GM21737 (cell line): ENCODE measurements at regions not wholly inside any gene's neighbourhood (a gene's known extent, or its start where the extent isn't known, plus 50 kb on each side); places are given as distances from the start of the nearest gene placed in this dataset.
"Not testable (repeated sequence)": the region's sequence is repeated elsewhere in the genome, so short reads cannot be mapped to it uniquely, and the experiment has no call there.

Experiments used
- ATAC-seq: cut with Tn5 transposase; IDR thresholded peaks from one replicate; pipeline ENCODE4 v1.9.1; 2021; ENCODE audit warnings: mild to moderate bottlenecking, moderate library complexity; ENCODE audit not compliant: unreplicated experiment

DNA sequence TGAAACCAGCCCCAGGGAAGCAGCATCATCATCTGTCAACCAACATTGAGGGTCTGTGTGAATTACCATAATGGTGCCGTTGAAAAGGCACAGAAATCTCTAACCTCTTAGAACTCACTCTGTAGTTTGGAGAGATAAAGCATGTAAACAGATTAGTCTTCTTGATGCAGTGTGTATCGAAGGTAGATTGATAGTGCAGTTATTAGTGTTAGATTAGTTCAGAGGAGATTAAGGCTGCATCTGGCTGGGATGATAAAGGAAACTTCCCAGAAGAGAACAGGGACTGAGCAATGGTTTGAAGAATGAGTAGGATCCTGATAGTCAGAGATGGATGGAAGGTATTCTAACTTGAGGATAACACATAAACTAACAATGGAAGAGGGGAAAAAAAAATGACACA lies 651.5 kb downstream of the TLE1 start:
- ATAC-seq: no peak

DNA sequence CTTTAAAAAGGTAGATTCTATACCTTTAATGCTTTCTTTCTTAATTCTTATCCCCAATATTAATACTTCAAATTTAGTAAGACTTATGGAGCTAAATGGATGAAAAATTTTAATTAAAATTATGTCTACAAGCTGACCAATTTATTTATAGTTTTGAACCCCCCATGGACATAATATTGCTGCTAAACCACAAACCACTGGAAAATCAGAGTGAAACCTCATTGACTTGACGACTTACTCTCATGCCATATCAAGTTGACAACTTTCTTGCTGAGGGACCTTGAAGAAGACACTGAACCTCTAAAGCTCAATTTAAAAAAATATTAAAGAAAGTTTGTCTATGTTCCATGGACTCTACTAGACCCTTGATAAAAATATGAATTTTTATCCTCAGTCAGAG lies 653.7 kb downstream of the TLE1 start:
- ATAC-seq: no peak

DNA sequence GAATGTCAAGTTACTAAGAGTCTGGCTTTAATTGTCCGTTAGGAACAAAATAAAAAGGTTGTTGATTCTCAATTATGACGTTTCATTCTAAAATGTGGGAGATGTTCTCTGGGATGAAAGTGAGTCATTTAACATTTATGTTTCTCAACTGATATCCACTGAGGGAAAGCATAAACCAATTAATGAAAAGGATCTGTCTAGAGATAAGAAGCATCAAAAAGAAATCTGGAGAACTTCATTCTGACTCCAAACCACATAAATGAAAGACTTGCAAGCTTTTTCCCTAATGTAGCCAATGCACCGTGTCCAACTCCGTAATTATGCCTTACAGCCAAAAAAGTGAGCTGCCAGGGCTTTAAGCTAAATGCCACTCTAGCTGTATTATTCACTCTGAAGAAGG lies 654.2 kb downstream of the TLE1 start:
- ATAC-seq: no peak

DNA sequence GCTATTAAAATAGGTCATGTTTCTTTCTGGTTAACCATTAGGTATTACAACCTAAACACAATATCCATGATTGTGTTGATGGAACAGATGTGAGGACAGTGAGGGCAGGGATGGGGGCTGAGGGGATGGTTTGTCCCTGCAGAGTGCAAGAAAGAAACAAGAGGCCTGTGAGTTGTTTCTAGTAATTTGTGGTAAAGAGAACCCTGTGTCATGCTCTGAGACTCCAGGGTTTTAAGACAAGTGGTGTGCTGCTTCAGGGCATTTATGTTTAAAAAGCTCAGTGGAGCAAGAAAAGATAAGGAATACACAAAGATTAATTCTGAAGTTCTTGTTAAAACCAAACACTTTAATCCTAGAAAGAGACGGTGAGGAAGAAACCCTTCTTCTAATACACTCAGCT lies 656.5 kb downstream of the TLE1 start:
- ATAC-seq: no peak

DNA sequence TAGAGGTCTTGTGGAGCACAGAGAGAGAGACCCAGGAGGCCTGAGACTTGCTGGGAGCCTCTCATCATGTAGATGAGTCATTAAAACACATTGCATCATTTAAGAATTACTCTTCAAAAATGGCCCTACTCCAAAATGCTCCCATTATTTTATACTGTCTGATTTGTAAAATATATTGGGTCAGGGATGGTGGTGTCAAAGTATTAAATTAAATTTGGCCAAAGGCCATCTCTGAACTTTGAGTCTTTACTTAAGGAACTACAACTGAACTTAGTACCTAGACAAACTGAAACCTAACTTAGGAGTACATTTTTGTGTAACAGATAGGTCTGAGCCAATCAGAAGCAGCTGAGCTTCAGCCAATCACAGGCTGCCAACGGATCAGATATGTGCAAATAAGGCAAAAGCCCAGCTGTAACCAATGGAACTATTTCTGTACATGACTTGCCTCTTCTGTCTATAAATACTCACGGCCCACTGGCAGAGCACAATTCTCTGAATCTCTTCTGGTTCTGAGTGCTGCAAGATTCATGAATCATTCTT lies 657.2 kb downstream of the TLE1 start:
- ATAC-seq: no peak

DNA sequence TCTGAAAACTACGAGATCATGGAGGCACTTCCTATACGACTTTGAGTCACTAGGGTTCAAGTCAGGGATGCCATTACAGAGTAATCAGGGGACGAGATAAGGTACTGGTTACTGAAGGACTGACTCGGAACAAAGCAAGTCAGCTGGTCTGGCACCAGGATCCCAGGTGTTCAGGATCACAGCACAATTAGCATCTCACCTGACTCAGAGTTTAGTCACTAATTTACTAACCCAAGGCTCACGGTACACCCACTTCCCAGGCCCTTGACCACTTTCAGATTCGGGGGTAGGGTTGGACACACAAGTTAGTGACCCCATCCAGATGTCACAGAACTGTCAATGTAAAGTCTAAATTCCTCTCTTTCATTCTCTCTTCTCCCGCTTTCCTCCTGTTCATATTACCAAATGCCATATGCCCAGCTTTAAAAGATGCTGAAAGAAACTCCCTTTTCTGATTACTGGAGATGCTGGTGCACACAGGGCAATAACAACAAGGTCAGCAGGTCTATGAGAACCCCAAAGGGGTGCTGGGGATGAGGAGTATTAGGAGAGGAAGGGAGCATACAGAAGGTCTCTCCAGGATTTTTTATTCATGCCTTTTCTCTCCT lies 657.8 kb downstream of the TLE1 start:
- no peak for ATAC-seq

DNA sequence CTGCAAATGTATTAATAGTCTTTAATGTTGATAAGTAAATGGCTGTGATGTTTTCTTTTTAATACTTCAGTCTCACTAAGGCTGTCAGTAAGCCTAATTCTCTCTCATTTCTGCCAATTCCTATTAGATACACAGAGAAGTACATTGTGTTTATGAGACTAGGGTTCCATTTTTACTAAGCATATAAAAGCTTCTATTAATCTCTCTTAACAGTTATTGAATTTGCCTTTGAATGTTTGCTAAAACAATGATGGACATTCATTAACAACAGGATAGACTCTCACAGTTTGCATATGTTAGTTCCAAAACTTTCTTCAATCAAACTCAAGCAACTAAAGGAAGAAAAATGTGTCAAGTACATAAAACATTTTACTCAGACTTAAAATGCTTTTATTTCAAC lies 659.3 kb downstream of the TLE1 start:
- no peak for ATAC-seq

GRCh38 chr9:81028504-81028903 lies 660.8 kb downstream of the TLE1 start:
- no peak for ATAC-seq

DNA sequence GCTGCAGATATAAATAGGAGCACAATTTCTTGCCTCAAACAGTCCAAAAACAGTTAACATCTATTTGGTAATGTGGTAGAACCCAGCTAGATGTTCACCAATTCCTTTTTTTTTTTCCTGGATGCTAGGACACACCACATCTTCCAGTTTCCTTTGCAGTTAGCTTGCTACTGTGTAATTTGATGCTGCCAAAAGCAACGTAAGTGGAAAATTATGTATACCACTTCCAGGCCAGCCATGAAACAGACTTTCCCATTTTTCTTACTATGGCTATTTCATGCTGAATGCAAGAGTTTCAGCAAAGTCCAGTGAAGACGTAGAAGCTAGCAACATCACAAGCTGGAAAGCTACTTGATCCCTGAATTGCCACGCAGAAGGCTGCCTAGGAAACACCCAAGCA lies 667.2 kb downstream of the TLE1 start:
- no peak for ATAC-seq

DNA sequence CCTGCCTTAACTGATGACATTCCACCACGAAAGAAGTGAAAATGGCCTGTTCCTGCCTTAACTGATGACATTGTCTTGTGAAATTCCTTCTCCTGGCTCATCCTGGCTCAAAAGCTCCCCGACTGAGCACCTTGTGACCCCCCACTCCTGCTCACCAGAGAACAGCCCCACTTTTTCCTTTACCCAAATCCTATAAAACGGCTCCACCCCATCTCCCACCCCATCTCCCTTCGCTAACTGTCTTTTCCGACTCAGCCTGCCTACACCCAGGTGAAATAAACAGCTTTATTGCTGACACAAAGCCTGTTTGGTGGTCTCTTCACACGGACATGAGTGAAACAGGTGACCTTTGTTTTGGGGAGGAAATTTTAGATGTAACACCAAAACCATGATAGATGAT lies 674.4 kb downstream of the TLE1 start:
- not testable (repeated sequence) for ATAC-seq

DNA sequence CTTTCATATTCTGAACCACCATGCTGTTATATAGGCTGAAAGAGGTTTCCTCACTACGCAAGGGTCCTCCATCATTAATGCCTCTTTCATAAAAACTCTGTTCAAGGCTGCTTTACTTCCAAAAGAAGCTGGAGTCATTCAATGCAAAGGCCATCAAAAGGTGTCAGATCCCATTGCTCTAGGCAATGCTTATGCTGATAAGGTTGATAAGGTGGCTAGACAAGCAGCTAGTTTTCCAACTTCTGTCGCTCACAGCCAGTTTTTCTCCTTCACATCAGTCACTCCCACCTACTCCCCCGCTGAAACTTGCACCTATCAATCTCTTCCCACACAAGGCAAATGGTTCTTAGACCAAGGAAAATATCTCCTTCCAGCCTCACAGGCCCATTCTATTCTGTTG lies 676.2 kb downstream of the TLE1 start:
- not testable (repeated sequence) for ATAC-seq

DNA sequence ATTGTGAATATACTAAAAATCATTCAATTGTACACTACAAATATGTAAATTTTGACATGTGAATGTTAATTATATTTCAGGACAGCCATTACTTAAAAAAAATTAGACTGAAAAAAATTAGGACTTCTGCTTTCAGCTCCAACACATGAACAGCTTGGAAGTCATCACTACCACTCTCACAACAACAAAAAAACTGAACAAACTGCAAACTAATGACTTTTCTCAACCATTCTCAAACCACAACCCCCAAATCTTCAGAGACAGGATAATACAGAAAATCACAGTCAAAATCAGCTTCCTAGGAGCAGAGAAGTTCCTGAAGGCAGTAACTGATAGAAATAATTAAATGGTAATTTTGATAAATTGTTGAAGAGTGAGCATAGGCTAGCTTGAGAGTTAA lies 686.4 kb downstream of the TLE1 start:
- ATAC-seq: no peak

GRCh38 chr9:81002242-81002641 lies 687.1 kb downstream of the TLE1 start:
- ATAC-seq: no peak

DNA sequence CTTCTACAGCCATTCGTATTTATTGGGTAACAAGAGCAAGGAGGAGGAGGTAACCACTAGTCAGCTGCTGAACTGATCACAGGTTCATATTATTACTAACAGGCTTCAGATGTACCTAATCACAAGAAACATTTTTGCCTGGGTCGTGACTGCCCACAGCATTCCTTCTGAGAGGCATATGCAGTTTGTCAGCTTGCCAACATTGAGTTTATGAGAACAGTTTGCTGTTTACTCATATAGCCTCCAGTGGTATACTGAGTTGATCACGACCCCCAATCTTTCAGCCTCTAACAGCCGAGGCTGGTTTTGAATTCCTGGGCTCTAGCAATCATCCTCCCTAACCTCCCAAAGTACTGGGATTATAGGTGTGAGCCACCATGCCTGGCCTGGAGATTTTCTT lies 693.6 kb downstream of the TLE1 start:
- ATAC-seq: no peak

DNA sequence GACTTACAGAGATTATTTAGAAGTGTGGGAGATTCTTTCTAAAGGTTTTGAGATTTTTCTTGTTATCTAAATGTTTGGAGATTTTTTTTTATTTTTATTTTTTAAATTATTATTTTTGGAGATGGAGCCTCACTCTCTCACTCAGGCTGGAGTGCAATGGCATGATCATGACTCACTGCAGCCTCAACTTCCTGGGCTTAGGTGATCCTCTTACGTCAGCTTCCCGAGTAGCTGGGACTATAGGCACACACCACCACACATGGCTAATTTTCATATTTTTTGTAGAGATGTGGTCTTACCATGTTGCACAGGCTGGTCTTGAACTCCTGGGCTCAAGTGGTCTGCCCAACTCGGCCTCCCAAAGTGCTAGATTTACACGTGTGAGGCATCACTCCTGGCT lies 694.5 kb downstream of the TLE1 start:
- ATAC-seq: no peak

- not testable (repeated sequence) for ATAC-seq
These were observed 703.8 kb downstream of the TLE1 start for GRCh38 chr9:80985595-80985994.

DNA sequence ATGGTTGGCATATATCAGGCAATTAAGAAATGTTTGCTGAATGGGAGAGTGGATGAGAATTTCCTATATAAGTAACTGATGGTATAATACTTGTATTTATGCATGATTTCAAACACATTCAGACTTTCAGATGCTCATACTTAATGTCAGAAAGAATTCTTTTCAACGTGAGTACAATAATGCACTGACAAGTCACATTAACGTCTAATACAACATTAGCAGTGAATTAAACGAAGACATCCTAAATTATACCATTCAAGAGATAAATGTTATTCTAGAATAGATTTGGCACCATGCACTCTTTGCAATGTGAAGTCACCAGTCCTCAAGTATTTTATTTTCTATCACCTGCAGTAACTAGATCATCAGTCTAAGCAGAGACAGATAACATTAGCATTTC lies 712.9 kb downstream of the TLE1 start:
- no peak for ATAC-seq

GRCh38 chr9:80970377-80970776 lies 719.0 kb downstream of the TLE1 start:
- not testable (repeated sequence) for ATAC-seq

- ATAC-seq: no peak
These were observed 720.7 kb downstream of the TLE1 start for GRCh38 chr9:80968611-80969010.

DNA sequence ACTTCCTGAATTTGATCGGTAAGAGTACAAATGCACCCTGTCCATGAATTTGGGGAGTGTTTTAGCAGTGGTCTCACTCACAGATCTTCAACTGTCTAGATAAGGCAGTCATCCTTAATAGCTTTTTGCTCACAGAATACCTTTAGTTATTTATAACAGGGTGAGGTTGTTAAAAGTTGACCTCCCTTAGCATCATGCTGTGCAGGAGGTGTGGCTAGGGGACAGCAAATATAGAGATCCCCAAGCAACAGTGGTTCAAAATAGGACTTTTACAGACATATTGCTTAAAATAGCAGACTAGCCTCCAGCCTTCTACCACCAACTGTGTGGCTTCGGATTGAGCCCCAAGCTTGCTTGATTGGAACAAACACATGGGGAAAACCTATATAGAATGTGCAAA lies 724.4 kb downstream of the TLE1 start:
- no peak for ATAC-seq

DNA sequence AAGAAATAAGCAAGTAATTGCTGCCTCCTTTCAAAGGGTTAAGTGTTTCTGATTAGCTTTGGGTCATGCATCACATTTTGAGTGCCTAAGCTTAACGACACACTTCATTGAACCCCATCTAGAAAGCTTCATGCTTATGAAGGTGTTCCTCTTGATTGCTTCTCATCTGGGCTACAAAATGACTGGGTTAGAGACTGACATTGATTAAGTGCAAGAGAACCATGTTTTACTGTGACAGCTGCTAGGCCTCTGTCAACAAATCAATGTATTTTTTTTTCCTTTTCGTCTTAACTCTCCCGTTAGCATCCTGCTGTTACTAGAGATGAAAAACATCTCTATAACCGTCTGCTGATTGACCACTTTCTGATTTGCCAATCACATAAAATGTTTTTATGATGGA lies 725.0 kb downstream of the TLE1 start:
- ATAC-seq: no peak

DNA sequence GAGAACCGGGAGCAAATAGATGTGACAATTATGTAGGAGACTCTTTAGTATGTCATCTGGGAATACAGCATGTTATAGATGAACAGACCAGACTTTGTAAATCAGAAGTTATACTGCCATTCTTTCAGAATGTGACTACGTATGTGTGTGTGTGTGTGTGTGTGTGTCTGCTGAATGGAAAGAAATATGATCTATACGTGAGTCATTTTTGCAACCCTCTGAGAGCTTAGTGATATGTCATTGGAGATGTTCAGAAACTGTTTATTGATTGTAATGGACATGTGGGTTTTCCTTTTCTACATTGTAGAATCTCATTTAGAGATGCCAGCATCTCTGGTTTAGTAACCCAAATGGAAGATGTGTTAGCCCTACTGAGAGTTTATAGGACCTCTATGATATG lies 731.5 kb downstream of the TLE1 start:
- ATAC-seq: no peak

DNA sequence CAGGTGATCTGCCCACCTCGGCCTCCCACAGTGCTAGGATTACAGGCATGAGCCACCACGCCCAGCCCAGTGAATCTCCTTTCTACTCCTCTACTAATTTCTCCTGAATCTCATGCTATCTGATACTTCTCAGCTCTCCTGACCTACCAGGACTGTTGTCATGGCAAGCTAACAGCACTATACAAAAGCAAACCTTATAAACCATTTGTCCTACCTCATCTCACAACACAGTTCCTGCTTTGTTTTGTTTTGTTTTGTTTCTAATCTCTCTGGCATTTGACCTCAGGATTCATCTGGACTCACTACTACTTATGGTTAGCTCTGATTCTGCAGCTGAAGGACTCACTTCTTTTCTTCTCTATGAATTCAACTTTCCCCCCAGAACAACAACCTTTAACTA lies 734.8 kb downstream of the TLE1 start:
- no peak for ATAC-seq
